Activated naive CD4-positive, alpha-beta T cell treated with anti-CD3 and anti-CD28 coated beads, Interleukin-2, amount 50 U/mL, for 72 hours (primary cell): ENCODE measurements at regions not wholly inside any gene's neighbourhood (a gene's known extent, or its start where the extent isn't known, plus 50 kb on each side); places are given as distances from the start of the nearest gene placed in this dataset.

Experiments
- ATAC-seq, 2 donors: fragments of 150-1000 bp; cut with Tn5 transposase; 2 replicates each; pipeline ENCODE4 v1.10.0; 2021; ENCODE audit warnings: mild to moderate bottlenecking in 2 of 2, moderate library complexity in 2 of 2
- DNase-seq, 2 donors: peaks; one replicate each; pipeline ENCODE4 v3.0.0; 2021 to 2022; ENCODE audit warnings: low spot score in 2 of 2
- H3K27ac Mint-ChIP-seq, 2 donors: one replicate each; pipeline ENCODE4 v1.8.0; 2022; ENCODE audit warnings: mild to moderate bottlenecking in 2 of 2, mixed read lengths in 2 of 2
- H3K36me3 Mint-ChIP-seq, 2 donors: one replicate each; pipeline ENCODE4 v1.8.0; 2022; ENCODE audit warnings: mixed read lengths in 2 of 2
- H3K9me3 Mint-ChIP-seq, 2 donors: one replicate each; pipeline ENCODE4 v1.8.0; 2022; ENCODE audit warnings: mixed read lengths in 2 of 2

DNA sequence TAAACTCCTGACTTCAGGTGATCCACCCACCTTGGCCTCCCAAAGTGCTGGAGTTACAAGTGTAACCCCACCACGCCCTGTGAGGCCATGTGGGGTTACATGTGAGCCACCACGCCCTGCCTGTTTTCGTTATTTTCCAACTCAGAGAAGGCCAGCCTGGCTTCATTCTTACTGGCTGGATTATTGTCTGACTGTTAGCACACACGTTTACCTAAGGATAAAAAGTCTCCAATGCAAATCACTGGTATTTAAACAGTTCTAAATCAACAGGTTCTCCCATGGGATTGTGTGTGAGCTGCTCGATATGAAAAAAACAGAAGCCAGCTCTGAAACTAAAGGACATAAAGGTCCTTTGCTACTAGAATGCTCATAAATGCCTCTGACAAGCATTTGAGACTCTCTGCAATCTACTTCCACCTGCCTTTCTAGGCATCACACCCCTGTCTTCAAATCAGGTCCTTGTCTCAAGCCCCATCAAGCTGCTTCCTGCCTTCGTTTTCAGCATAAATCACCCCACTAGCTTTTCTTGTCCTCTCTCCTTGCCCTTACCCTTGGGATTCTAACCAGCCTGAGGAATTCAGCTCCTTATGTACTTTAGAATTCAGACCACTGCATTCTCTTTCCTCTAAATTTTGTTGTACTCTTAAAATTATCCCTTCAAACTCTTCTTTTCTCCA lies 265.0 kb downstream of the DUSP6 start:
- Mint-ChIP-seq H3K27ac (peak overlapping the region in 1 of 2 donors; percentile 67), H3K36me3 (peaks cover 23 to 38% of the 10 kb centered on the region in 2 donors), H3K9me3 (peaks cover 15 to 23% of the 10 kb centered on the region in 2 donors)
- ATAC-seq (no peak), DNase-seq (no peak)

DNA sequence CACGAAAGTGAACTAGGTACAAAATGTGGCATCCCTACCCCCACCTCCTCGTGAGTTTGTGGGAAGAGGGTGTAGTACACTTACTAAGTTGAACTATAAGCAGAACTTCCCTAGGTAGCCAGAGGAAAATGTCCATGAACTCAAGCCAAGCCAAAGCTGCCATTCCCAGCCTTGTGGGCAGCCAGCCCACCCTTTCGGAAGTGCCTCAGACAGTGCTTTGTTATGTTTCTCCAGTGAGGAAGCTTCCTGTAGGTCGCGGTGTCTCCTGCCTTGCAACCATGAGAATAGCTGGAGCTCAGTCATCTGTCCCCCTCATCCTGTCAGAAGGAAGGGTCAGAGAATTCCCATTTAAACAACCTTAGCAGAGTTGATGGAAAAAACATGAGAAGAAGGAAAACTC lies 266.9 kb downstream of the DUSP6 start:
- no peak overlapping the region for H3K27ac Mint-ChIP-seq
- H3K36me3 Mint-ChIP-seq: peaks cover 4 to 20% of the 10 kb centered on the region in 2 donors
- ATAC-seq: no peak
- no peak for DNase-seq
- peaks cover 4 to 12% of the 10 kb centered on the region in 2 donors for H3K9me3 Mint-ChIP-seq

DNA sequence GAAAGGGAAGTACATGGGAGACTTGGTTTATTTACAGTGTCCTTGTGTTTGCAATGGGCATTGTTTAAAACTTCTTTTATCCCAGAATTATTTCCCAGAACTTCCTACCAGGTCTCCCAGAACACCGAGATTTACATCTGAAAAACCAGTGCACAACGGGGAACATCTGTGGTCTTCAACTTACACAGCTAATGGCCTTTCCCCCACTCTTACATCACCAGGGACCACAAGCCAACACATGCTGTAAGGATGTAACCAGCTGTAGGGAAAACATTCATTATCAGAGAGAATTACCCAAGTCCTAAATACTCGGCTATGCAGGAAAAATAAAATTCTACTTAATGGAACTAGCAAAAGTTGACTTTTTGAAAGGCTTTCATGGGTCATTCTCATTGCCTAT lies 267.6 kb downstream of the DUSP6 start:
- peaks cover 0 to 14% of the 10 kb centered on the region in 2 donors for H3K36me3 Mint-ChIP-seq
- peaks cover 0 to 9% of the 10 kb centered on the region in 2 donors for H3K9me3 Mint-ChIP-seq
- H3K27ac Mint-ChIP-seq: no peak overlapping the region
- ATAC-seq: no peak
- no peak for DNase-seq

DNA sequence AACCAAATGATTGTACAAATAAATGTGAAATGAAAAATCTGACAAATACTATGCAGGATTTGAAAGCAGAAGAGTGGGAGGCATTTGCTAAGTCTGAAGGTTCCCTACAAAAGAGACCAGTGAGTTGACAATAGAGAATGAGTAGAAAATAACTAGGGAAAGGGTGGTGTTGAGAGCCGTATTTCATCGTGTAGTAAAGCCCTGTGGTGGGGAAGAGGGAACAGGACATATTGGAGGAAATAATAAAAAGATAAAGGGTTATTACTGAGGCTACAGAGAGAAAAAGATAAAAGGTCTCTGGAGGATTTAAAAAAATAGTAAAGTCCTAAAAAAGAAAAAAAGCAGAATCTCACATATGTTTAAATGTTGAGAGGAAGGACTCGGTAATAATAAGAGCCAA lies 268.8 kb downstream of the DUSP6 start:
- H3K9me3 Mint-ChIP-seq: peaks cover 0 to 9% of the 10 kb centered on the region in 2 donors
- no peak overlapping the region for H3K27ac Mint-ChIP-seq
- peaks cover 0 to 13% of the 10 kb centered on the region in 2 donors for H3K36me3 Mint-ChIP-seq
- DNase-seq: no peak
- no peak for ATAC-seq

DNA sequence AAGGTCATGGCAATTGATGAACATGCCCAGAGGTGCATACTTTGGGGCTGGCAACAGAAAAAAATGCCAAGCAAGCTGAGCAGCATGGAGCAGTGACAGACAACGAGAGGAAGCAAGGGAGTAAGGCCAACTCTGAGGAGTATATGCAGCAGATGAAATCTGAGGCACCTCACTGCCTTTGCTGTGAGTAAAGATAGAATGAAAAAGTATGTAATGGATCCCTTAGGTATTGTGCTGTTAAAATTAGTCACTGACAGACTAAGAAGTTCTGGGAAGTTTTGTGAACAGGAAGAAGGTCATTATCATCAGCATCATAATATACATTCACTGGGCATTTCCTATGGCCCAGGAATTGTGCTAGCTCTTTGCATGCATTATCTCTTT lies 269.9 kb downstream of the DUSP6 start:
- H3K9me3 Mint-ChIP-seq: peaks cover 0 to under 1% of the 10 kb centered on the region in 2 donors
- peaks cover 0 to 5% of the 10 kb centered on the region in 2 donors for H3K36me3 Mint-ChIP-seq
- peak in 1 of 2 donors; percentile 31 for ATAC-seq
- no peak for DNase-seq
- H3K27ac Mint-ChIP-seq: no peak overlapping the region

DNA sequence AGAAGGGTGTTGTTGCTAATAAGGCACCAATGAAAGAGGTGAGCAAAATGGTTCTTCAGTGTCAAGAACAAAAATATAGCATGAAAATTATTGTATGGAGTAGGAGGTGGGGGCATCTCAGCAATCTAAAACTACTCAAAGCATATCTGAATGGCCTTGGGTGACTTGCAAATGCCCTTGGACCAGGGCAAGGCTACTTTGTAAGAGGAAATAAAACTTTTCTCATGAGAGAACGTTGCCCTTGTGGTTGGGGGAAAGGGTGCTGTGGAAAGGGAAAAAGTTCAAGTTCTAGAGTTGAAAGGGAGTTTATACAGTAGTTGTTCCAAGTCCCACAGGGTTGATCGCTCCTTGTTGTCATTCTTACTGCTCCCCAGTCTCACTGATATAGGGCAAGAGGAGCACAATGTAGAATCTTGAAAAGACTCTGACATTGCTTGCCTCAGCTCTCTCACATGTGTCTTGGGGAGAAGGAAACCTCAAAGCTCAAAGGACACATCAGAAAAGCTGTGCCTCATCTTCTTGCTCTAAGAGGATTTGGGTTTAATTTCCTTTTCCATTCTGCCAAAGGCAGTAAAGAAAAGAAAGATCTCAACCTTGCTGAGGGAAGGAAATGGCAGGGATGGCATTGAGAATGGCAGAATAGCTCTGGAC lies 270.5 kb downstream of the DUSP6 start:
- DNase-seq: no peak
- no peak overlapping the region for H3K27ac Mint-ChIP-seq
- no peaks in the 10 kb centered on the region for H3K9me3 Mint-ChIP-seq
- peaks cover 0 to 5% of the 10 kb centered on the region in 2 donors for H3K36me3 Mint-ChIP-seq
- ATAC-seq: no peak

DNA sequence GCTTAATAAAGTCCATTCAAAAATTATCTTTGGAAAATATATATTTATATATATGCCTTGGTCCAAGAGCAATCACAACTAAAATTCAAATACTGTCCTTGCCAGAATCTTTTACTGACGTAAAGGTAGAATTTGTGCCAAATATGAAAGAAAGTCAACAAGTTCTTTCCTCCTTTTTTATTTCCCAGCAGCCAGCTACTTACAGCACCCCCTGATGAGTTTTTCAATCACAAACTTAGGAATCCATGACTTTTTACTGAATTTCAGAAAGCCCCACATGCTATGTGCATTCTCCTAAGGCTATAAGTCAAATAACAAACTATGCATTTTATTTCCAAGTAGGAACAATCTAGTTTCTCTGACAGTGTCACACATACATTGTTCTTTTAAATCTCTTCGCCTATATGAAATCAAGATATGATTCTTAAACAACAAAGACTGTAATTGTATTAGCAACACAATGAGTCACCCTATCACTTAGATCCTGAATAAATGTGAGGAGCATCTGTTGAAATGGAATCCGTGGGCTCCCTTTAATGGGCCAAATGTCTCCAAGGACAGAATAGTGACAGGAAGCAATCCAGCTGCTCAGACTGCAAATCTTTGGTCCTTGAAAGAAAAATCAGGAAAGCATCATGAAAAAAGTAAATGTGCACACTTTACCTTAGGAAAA lies 271.4 kb downstream of the DUSP6 start:
- no peaks in the 10 kb centered on the region for H3K9me3 Mint-ChIP-seq
- DNase-seq (no peak), ATAC-seq (peak in 1 of 2 donors; percentile 40)
- no peaks in the 10 kb centered on the region for H3K36me3 Mint-ChIP-seq
- H3K27ac Mint-ChIP-seq: no peak overlapping the region

DNA sequence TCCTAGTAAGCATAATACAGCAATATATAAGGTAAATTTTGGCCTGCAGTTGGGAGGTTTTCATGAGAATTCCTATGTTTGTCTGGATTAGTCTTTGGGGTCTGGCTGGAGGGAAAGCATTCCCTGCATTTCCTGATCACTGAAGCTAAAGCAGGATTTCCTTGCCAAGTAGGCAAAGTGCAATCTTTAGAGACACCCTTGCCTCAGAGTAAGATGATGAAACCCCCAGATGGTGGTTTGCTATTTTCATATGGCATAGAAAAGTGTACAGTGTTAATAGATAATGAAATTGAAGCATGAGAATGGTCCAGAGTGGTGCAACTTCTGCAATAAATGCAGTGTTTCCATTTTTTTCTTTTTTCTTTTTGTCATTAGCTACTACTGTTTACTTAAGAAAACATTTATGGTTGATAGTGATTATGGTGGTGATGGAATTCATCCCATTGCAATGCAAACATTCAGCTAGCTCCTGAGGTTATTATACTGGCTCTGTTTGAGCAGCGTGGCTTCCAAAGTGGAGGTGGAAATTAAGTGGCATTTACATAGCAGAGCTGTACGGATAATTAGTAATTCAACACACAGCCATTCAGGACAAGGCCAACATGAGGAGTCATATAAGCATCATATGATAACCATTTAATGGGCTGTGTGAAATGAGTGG lies 276.3 kb downstream of the DUSP6 start:
- Mint-ChIP-seq H3K27ac (no peak overlapping the region), H3K9me3 (peaks cover 0 to 5% of the 10 kb centered on the region in 2 donors), H3K36me3 (peaks cover 0 to 23% of the 10 kb centered on the region in 2 donors)
- DNase-seq (no peak), ATAC-seq (no peak)

DNA sequence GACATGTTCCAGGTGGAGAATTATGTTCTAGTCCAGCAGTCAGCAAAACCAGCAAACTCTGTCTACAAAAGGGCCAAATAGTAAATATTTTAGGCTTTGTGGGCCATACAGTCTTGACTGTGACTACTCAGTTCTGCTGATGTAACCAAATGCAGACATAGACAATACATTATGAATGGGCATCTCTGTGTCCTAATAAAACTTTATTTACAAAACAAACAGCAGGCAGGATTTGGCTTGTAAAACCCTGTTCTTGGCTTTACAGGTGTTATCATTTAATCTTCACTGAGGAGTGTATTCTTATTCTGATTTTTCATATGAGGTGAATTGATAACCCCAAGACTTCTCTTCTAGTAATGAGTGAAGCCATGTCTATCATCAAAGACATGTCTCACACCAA lies 278.6 kb downstream of the DUSP6 start:
- Mint-ChIP-seq H3K36me3 (peaks cover 0 to 29% of the 10 kb centered on the region in 2 donors), H3K27ac (peak overlapping the region in 1 of 2 donors; percentile 41), H3K9me3 (peaks cover 0 to 5% of the 10 kb centered on the region in 2 donors)
- DNase-seq: no peak
- ATAC-seq: no peak

DNA sequence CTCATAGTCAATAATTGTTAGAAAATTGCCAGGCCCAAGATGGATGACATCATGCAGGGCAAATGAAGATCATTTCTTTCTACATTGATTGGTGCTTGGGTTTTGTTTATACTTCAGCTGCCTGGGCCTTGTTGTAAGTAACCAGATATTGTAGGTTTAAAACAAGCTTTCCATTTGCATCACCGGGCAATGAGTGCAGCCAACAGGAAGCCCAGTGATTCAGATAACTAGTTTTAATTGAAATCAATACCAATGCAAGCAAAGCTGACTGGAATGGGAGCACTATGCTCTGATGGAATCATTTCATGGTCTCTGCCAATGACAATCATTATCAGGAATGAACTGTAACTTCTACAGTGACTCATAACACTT lies 279.3 kb downstream of the DUSP6 start:
- ATAC-seq (peak in 1 of 2 donors; percentile 52), DNase-seq (no peak)
- peaks cover 0 to 5% of the 10 kb centered on the region in 2 donors for H3K9me3 Mint-ChIP-seq
- peaks cover 0 to 29% of the 10 kb centered on the region in 2 donors for H3K36me3 Mint-ChIP-seq
- H3K27ac Mint-ChIP-seq: peak overlapping the region; percentile 91 to 96

DNA sequence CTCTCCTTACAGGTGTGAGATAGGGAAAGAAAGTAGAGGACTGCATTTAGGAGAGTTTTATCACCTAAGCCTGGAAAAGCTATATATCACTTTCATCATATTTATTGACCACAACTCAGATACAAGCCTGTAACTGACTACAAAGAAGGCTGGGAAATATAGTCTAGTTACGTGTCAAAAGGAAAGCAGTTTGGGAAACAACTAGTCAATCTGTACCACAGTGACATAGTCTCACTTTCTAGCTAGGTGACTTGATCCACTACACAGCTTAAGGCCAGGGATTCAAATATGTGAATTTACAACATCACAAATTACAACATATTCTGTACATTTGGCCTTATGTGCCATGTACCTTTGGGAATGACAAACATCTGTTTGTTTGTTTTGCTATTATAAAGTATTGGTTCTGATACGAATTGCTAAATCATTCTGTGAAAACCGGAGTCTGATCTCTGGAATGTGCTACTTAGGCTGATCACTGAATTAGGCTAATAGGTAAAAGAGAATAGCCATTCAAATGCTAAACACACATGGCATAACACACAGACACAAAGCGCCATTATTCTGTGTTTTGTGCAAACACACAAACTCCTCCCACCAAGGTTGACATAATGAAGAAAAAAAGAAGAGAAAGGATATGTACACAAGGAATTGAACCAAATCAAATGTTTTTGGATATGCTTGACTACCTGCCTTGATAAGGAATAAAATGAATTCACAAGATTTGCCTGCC lies 279.8 kb downstream of the DUSP6 start:
- H3K36me3 Mint-ChIP-seq: peaks cover 0 to 29% of the 10 kb centered on the region in 2 donors
- ATAC-seq (peak; percentile 67 to 80), DNase-seq (no peak)
- H3K27ac Mint-ChIP-seq: peak overlapping the region; percentile 91 to 96
- H3K9me3 Mint-ChIP-seq: peaks cover 0 to 5% of the 10 kb centered on the region in 2 donors

DNA sequence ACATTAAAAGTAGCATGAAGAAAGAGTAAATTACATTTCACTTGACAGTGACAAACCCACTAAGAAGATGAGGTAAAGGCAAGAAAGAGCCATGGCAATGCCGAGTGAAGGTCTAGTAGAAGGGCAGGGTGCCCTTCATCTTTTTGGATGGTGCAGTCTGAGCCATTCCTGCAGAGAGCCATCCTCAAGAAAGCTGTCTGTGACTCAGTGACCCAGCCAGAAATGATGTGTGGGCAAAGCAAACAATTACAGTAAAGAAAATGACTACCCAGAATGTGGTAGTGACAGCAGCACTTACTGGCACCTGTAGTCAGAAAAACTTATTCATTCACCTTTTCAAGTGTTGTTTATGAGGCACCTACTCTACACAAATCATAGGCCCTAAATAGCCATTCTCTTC lies 281.7 kb downstream of the DUSP6 start:
- ATAC-seq (peak; percentile 74 to 81), DNase-seq (peak in 1 of 2 donors; percentile 39)
- Mint-ChIP-seq H3K36me3 (peaks cover 0 to 29% of the 10 kb centered on the region in 2 donors), H3K27ac (peak overlapping the region; percentile 91 to 92), H3K9me3 (peaks cover 0 to 16% of the 10 kb centered on the region in 2 donors)

DNA sequence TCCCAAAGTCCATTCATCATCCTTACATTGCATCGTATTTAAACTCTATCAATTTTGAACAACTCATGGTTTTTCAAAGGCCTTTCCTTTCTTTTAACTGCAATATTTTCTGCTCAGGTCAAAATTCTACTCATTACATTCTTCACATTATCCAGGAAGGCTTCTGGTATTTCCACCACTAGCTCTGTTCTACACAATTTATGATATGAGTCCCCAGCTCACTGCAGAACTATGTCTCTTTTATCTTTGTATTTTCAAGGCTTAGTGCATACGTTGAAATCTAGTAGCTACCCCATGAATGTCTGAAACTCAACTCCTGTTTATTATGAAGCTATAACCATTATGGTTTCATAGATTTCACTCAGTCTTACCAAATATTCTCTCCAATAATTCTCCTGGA lies 282.9 kb downstream of the DUSP6 start:
- Mint-ChIP-seq H3K27ac (no peak overlapping the region), H3K36me3 (peaks cover 0 to 24% of the 10 kb centered on the region in 2 donors)

DNA sequence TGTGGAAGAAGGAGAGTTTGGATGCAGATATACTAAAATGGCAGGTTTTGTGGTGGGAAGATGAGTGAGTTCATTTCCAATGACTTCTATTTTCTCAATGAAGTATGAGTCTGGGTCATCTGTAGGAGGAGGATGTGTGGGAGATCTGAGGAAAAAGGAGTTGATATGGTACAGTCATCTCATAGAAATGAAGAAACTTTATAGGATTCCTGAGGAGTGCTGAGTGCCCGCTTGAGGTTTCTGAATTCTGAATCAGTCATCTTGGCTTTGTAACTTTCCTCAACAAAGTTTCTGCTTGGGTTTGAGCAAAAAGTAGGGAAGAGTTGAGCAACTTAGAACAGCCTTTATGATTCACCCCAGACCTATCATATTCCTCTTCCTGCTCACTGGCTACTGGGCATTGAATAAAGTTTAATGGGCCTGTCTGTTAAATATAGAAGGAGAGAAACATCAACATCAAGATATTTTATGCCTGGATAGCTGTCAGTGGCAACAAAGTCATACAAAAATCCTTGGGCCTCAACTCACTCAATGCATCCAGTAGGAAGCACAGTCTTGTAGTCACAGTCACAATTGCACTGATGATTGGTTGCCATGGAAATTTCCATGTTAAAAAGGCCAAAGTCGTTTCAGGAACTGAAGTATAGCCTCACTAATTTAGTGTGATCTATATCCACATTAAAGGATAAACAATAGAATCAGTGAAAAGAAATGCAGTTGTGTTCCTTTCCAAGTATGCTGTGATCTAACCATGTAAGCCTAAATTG lies 284.7 kb downstream of the DUSP6 start:
- ATAC-seq: peak; percentile 14 to 61
- H3K9me3 Mint-ChIP-seq: peaks cover 3 to 11% of the 10 kb centered on the region in 2 donors
- no peak for DNase-seq
- peak overlapping the region in 1 of 2 donors; percentile 60 for H3K27ac Mint-ChIP-seq
- H3K36me3 Mint-ChIP-seq: peaks cover 0 to 8% of the 10 kb centered on the region in 2 donors

More for the DNA sequence above, 282.9 kb downstream of the DUSP6 start:
- no peak for DNase-seq
- ATAC-seq: no peak
- H3K9me3 Mint-ChIP-seq: peaks cover 3 to 12% of the 10 kb centered on the region in 2 donors

DNA sequence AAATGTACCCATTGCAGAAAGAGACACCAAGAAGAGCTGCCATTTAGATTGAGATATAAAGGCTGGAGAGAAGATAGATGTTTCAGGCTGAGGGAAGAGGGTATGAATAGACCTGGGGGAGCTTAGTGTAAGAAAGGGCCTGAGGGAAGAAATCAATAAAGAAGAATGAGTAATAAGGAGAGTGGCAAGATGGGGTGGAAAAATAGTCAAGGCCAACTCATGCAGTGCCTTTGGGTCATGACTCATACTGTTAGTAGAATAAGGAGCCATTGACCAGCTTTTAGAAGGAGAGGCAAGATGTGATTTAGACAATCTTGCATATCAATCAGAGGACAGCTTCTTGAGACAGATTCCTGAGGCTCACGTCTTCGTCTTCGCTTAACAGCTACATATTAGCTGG lies 287.5 kb downstream of the DUSP6 start:
- peak overlapping the region in 1 of 2 donors; percentile 50 for H3K27ac Mint-ChIP-seq
- peaks cover 3 to 11% of the 10 kb centered on the region in 2 donors for H3K9me3 Mint-ChIP-seq
- ATAC-seq (peak; percentile 89 to 95), DNase-seq (no peak)
- H3K36me3 Mint-ChIP-seq: peaks cover 0 to 6% of the 10 kb centered on the region in 2 donors
